ENCODE measurements at regions not wholly inside any gene's neighbourhood (a gene's known extent, or its start where the extent isn't known, plus 50 kb on each side); places are given as distances from the start of the nearest gene placed in this dataset.
A peak's percentile ranks its signal among the peaks of the same experiment; 100 is the strongest.

DNA sequence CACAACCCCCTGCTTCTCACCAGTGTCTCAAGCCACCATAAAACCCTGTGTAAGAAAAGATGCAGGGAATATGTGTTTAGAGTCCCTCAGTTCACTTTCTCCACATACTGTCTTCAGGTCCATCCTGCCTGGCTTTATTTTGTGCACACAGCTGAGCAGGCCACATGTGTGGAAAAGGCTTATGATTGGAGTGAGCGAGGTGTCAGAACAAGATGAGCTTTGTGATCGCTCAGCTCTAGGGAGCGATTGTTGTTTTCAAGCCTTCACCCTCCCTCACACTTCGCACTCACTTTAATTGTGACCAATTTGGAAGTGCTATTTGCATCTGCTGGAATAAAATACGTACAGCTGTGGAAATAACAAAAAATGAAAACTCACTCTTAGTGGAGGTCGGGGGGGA, 931.1 kb upstream of the TENM4 start:
- TF ChIP-seq, protein P1, sequence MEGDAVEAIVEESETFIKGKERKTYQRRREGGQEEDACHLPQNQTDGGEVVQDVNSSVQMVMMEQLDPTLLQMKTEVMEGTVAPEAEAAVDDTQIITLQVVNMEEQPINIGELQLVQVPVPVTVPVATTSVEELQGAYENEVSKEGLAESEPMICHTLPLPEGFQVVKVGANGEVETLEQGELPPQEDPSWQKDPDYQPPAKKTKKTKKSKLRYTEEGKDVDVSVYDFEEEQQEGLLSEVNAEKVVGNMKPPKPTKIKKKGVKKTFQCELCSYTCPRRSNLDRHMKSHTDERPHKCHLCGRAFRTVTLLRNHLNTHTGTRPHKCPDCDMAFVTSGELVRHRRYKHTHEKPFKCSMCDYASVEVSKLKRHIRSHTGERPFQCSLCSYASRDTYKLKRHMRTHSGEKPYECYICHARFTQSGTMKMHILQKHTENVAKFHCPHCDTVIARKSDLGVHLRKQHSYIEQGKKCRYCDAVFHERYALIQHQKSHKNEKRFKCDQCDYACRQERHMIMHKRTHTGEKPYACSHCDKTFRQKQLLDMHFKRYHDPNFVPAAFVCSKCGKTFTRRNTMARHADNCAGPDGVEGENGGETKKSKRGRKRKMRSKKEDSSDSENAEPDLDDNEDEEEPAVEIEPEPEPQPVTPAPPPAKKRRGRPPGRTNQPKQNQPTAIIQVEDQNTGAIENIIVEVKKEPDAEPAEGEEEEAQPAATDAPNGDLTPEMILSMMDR (IDR thresholded peaks at IDR 0.05; ENCODE audit: low read depth, low read length, missing control alignments), result no peak
- Histone ChIP-seq H3K36me3 (replicated peaks) (no peaks in the 10 kb centered on the region), H3K4me3 (ENCODE audit: low read depth, low read length) (no peak overlapping the region), H3K27ac (no peak overlapping the region), H3K27me3 (replicated peaks) (no peaks in the 10 kb centered on the region)
- no peak for DNase-seq
- in situ Hi-C loops (cut with HindIII; ENCODE audit: low pct_ligation_motif_present, low sequenced_read_pairs), result no loop called here

DNA sequence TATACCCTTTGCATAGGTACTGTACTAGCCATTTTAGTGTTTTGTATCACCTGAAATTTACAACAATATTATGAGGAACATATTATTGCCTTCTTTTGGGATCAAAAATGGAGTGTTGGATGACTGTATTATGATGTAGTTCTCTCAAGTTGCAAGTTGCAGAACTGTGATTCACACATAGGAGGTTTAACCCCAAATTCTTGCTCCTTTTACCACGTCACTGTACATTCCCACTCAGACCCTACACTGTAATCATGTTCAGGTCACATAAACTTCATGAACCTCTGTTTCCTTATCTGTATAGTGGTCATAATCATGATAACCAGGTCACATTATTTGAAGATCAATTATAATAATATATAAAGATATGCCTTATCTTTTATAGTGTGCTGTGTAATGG, 925.1 kb upstream of the TENM4 start:
- TF ChIP-seq, protein P1 (IDR thresholded peaks at IDR 0.05; ENCODE audit: low read depth, low read length, missing control alignments), result no peak
- Histone ChIP-seq H3K27ac (peak overlapping the region; percentile 27), H3K36me3 (replicated peaks) (no peaks in the 10 kb centered on the region), H3K4me3 (ENCODE audit: low read depth, low read length) (no peak overlapping the region), H3K27me3 (replicated peaks) (no peaks in the 10 kb centered on the region)
- DNase-seq, result peak; percentile 60
- in situ Hi-C loops (cut with HindIII; ENCODE audit: low pct_ligation_motif_present, low sequenced_read_pairs), result no loop called here

DNA sequence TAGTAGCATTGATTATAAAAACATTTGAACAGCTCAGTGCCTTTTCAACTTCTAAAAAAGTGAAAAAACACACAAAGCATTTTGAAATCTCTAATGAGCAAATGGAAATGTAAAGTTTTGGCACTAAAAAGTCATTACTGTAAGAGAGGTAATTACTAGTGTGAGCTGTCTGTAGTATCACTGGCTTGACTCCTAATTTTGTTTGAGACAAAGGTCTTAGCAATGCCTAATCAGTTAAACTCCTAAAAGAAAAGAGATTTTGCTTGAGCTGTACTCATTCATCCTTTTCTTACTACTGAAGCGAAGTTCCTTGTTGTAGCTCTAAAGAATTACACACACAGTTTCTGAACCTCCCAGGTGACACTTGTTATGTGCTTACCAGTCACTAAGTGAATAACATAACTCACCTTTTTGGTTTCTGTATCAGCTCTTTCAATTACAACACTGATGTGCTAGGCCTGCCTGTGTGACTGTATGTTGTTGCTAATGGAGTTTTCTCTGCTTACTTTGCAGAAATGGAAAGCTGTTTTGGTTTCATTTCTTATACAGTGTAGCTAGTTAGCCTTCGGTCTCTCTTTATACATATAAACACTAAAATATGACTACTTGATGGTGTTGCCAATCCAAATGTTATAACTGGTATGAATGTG, 924.4 kb upstream of the TENM4 start:
- TF ChIP-seq, protein P1 (IDR thresholded peaks at IDR 0.05; ENCODE audit: low read depth, low read length, missing control alignments), result no peak
- no peaks in the 10 kb centered on the region for H3K36me3 ChIP-seq (replicated peaks)

DNA sequence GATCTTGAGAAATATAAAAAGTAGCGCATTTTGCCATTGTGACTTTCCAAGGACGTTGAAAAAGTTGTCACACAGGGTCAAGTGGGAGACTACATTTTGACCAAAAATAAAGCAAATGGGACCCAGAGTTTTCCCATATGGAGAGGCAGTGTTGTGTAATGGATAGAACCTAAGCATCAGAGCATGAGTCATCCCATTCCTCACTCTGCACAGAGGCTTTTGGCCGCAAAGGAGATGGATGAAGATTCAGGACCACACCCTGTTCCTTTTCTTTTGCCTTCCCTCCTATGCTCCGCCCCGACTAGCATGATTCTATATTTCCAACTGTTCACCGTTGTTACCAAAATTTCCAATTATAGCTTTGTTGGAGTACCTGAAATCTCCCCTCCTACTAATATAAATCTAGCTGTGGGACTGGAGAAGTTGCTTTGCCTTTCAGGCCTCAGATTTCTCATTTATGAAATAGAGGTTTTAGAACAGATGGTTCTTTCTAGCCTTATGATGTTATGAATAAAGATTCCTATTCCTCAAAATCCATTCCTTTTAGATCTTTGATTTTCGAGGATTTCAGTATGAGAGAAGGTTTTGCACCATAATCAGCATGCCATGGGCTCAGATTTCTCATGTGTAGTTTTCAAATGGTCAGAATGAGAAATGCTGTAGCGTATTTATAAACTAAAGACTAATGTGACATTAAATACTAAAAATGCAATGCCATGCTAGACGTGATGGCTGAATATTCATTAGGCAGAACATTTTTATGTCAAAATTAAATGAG, 921.9 kb upstream of the TENM4 start:
- no peak overlapping the region for H3K4me3 ChIP-seq (ENCODE audit: low read depth, low read length)
- H3K27me3 ChIP-seq (replicated peaks), result no peaks in the 10 kb centered on the region
- DNase-seq, result no peak
- H3K27ac ChIP-seq, result no peak overlapping the region
- no peaks in the 10 kb centered on the region for H3K36me3 ChIP-seq (replicated peaks)
- TF ChIP-seq, protein P1 (IDR thresholded peaks at IDR 0.05; ENCODE audit: low read depth, low read length, missing control alignments), result no peak
- in situ Hi-C loops (cut with HindIII; ENCODE audit: low pct_ligation_motif_present, low sequenced_read_pairs), result no loop called here

More for the DNA sequence above, 924.4 kb upstream of the TENM4 start:
- in situ Hi-C loops (cut with HindIII; ENCODE audit: low pct_ligation_motif_present, low sequenced_read_pairs), result no loop called here
- Histone ChIP-seq H3K4me3 (ENCODE audit: low read depth, low read length) (no peak overlapping the region), H3K27me3 (replicated peaks) (no peaks in the 10 kb centered on the region), H3K27ac (peak overlapping the region; percentile 27)
- DNase-seq, result no peak

DNA sequence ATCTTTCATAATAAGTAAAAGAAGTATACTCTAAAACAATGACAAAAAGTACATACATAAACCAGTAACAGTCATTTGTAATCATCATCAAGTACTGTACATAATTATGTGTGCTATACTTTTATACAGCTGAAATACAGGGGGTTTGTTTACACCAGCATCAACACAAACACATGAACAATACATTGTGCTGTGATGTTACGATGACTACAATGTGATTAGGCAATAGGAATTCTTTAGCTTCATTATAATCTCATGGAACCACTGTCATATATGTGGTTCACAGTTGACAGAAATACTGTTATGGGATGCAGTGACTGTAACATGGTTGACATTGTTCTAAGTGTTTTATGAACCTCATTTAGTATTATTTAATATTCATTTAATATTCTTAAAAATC, 914.4 kb upstream of the TENM4 start:
- H3K36me3 ChIP-seq (replicated peaks), result no peaks in the 10 kb centered on the region
- TF ChIP-seq, protein P1 (IDR thresholded peaks at IDR 0.05; ENCODE audit: low read depth, low read length, missing control alignments), result no peak
- no peaks in the 10 kb centered on the region for H3K27me3 ChIP-seq (replicated peaks)
- no peak for DNase-seq
- H3K27ac ChIP-seq, result no peak overlapping the region
- in situ Hi-C loops (cut with HindIII; ENCODE audit: low pct_ligation_motif_present, low sequenced_read_pairs), result no loop called here
- H3K4me3 ChIP-seq (ENCODE audit: low read depth, low read length), result no peak overlapping the region

Data from brain microvascular endothelial cell (primary cell).